Activated CD8-positive, alpha-beta memory T cell treated with anti-CD3 and anti-CD28 coated beads, Interleukin-2, amount 50 U/mL, for 24 hours (primary cell): ENCODE measurements at regions not wholly inside any gene's neighbourhood (a gene's known extent, or its start where the extent isn't known, plus 50 kb on each side); places are given as distances from the start of the nearest gene placed in this dataset.

Experiments used
- DNase-seq: peaks from one replicate; pipeline ENCODE4 v3.0.0-alpha.2; 2020; ENCODE audit errors: extremely low read depth

DNA sequence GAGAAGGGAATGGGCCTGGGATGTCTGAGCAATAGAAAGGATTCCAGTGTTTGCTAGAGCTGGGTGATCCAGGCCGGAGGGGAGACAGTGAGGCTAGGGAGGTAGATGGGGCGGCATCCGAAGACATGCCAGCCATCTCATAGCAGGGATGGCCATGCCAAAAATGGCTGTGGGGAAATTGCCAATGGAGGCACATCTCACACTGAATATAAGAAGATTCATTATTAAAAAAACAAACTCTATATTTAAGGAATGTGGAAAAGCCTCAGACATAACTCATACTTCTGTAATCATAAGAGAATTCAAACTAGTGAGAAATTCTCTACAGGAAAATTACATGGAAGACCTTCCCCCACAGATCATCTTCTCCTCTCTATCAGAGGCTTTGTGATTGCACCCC is 289.2 kb downstream of the FGF9 start:
- no peak for DNase-seq

DNA sequence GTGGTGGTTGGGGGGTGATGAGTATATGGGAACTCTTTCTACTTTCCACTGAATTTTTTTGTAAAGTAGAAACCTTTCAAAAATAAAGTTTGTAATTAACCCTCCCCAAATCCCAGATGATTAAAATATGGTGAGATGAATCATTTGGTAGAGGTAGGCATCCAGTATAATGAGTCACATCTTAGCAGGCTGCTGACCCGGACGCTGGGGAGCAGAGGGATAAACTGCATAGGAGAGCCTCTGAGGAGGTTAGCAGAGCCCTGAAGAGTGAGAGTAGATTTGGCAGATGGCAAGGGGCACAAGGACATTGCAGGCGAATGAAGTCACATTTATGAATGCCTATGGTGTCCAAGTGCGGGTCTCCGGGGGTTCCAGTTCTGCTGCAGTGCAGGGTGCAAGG is 293.8 kb downstream of the FGF9 start:
- DNase-seq = no peak

DNA sequence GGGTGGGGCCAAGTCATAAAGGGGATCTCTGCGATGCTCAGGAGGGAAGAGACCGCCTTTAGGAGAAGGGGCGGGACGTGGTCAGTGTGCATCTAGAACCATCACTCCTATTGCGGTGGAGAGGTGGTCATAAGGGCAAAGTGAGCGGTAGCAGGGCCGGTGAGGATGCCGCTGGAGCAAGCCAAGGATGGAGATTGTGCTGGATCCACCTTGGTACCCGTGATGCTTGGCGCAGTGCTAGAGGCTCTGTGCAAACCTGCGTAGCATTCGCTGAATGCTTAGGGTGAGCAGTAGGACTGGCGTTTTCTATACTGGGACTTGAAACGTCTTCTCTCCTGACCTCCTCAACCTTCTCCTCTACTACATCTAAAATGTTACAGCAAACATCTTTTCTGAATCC is 294.2 kb downstream of the FGF9 start:
- DNase-seq = no peak

DNA sequence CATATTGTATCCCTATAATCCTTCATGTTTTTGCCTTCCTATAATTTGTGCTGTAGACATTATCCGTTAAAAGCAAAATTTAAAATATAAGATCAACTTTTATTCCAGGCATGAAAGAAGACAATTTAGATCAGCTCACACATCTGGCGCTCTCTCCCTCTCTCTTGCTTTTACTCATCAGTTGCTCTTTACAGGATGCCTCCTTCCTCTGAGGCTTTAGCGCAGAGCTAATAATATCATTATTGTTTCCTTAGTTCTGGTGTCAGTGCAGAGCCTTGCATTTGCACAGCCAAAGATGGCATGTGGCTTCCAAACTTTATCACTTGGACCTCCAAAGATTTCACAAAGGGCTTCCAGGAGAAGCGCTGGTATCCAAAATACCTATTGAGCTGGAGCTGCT is 295.1 kb downstream of the FGF9 start:
- no peak for DNase-seq

DNA sequence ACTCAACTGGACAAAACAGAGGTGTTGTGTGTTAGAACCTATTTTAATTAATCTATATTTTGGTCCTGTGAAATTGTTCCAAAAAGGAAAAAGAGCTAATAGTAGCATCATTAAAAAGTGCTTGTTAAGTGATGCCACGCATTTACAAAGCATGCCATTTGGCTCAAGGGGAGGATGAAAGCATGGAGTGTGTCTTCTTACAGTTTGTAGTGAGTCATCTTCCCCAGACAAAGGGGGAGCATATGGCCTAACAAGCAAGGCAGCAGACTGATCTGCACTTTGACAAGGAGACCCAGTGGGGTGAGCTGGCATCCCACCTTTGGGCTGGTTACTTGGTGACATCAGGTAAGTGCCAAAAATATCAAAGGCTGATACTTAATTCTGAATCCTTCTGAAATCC is 297.0 kb downstream of the FGF9 start:
- DNase-seq = no peak

DNA sequence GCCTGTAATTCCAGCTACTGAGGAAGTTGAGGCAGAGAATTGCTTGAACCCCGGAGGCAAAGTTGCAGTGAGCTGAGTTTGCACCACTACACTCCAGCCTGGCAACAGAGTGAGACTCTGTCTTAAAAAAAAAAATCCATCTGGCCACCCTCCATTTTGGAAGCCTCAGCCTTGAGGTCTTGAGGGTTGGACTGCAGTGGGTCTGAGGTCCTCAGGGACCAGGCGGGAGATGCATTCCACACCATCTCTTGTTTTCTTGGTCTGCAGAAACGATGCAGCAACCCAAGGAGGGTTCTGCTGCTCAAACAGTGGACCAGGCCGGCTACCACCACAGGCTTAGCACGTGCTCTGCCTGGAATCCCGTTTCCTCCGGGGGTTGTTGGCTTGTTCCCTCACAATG is 299.3 kb downstream of the FGF9 start:
- no peak for DNase-seq

DNA sequence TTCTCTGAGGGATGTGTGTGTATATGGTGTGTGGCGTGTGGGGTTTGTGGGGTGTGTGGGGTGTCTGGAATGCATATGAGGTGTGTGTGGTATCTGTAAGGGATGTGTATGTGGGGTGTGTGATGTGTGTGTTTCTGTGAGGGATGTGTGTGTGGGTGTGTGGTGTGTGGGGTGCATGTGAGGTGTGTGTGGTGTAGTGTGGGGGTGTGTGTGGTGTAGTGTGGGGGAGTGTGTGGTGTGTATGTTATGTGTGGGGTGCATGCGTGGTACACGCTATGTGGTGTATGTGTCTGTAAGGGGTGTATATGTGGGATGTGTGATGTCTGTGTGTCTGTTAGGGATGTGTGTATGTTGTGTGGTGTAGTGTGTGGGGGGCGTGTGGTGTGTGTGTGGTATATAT is 300.0 kb downstream of the FGF9 start:
- DNase-seq = no peak

DNA sequence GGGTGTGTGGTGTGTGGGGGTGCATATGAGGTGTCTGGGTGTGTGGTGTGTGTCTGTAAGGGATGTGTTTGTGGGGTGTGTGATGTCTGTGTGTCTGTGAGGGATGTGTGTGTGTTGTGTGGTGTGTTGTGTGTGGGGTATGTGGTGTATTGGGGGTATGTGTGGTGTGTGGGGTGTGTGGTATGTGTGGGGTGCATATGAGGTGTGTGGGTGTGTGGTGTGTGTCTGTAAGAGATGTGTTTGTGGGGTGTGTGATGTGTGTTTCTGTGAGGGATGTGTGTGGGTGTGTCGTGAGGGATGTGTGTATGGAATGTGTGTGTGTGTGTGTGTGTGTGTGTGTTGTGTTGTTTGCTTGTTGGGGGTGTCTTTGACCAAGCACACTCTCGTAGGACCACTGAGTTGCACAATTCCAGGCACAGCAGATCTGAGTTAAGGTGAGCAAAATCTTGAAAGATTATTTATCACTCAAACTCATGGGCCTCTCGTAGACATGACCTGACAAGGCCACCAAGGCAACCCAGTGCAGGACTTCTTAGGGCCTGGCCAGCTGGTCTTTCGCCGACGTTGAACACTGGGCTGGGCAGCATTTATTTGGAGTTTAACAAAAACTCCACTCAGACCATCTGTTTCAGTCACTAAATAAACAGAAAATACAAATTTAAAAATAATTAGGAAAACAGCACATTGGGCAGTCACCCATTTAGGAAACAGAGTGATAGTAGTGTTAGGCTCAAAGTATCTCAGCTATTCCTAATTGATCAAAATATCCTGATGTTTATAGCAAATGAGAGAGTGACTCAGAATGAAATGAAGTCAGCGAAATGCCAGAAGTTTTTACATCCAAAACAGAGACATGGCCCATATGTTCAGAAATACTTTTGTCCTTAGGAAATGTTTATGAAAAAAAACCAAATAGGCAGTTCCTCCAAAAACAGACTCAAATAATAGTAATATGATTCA is 301.1 kb downstream of the FGF9 start:
- DNase-seq = no peak

DNA sequence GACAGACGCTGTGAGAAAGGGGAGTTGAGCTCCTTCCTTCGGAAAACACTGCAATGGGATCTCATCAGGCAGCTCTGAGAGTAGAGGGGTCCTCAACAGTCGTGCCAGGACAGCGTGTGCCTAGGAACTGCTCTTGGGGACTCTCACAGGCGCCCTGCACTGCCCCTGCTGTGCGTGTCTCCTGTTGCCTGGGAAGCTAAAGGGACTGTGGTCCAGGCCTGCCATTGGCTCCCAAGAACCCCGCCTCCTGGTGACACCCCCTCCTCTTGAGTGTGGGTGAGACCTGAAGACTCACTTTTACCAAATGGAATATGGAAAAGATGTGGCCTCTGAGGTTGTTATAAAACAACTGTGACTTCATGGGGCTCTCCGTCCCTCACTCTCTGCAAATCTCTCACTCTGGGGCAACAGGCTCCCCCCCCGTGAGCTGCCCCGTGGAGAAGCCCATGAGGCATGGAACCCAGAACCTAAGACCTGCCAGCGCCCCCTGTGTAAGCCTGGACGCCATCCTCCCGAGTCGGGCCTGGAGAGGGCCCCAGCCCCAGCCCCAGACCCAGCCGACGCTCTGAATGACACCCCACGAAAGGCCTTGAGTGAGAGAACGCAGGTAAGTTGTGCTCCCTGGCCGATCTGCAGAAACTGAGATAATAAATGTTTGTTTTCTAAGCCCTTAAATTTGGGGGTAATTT is 302.7 kb downstream of the FGF9 start:
- DNase-seq = no peak

DNA sequence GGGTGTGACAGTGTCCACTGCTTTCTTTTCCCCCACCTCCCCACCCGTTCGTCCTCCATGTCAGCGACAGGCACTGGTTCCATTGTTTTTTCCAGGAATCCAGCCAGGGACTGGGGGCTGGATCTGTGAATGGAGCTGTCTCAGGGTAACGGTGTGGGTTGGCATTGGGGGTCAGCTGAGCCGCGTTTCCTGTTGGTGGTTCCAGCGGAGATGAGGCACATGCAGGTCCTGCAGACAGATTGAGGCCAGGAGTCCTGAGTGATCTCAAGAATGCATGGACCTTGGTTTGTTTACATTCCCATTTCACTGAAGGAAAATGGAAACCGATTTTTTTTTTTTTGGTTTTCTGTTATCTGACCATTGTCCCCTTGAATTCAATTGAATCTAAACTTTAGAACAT is 303.9 kb downstream of the FGF9 start:
- no peak for DNase-seq

DNA sequence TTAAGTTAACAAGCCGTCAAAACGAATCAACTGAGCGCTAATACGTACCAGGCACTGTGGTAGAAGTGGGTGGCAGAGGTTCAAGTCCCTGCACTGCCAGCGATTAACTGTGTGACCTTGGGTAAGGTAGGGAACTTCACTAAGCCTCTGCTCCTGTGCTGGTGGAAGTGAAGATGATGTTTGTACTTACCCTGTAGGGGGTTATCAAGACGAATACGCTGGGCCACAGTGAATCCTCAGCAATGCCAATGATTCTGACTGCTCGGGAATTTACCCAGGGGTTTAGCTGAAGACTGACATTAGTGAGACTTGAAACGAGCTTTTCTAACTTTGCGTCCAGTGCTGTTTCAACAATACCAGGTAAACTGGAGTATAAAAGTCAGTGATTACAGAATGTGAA is 305.3 kb downstream of the FGF9 start:
- no peak for DNase-seq

DNA sequence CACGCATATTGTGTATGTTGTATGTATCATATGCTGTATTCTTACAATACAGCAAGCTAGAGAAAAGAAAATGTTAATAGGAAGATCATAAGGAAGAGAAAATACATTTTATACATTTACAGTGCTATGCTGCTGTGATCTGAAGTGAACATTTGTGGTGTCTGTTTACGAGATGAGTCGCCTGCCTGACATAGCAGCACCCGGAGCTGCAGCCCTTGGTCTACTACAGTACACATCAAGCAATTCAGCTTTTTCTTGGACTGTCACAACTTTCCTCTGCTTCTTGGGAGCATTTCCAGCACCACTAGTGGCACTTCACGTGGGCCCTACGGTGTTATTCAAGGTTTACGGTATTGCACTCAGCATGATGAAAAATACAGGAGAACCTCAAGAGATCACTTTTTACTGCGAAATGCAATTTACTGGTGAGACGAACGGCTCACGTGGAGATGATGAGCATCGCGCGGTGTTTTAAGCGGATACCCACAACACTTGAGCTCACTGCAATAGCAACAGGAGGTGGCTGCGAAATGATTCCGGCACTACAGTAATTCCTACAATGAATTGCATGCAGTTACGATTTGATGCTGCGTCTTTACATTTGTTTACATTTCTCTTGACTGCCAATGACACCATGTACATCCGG is 308.4 kb downstream of the FGF9 start:
- no peak for DNase-seq

DNA sequence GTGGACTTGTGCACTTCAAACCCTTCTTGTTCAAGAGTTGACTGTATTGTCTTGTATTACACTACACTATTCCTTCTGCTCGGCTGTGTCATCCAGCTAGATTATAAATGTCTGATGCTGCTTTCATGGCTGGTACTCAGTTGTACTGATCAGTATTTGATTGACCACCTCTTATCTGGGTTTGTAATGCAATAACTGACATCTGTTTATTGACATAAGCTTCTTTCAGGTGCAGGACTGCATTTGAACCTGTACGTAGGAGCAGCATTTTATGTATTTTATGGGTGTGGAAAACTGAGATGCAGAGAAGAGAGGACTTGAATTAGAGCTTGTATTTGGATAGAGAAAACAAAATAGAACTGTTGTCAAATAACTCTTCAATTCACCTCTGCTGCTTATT is 309.2 kb downstream of the FGF9 start:
- no peak for DNase-seq

DNA sequence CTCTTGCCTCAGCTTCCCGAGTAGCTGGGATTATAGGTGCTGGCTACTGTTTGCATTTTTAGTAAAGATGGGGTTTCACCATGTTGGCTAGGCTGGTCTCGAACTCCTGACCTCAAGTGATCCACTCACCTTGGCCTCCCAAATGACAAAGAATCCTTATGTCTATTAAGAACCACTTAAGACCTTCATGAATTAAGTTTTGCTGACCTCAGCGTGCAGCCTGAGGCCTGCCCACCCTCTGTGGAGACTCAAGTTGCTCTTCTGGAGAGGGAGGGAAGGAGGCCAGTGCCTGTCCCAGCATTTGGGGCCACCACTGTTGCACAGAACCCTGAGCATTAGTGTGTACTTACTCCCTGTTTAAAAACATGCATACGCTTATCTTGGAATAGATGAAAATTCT is 313.3 kb downstream of the FGF9 start:
- DNase-seq = no peak

DNA sequence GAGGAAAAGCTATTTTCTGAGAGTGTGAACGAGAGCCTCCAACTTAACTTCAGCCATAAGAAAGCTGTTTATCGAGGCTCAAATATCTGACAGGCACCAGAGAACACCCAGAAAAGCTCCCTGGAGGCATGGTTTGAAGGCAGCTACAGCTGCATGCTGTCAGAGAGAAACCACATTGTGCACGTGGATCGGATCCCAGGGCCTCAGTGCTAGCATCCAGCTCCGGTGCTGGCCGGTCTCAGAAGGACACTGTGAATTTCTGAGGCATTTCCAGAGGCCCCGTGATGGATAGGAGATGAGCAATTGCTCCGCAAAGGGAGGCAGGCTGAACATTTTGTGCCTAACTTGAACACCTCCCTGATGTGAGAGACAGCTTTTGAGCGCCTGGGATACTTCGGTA is 315.7 kb downstream of the FGF9 start:
- no peak for DNase-seq

DNA sequence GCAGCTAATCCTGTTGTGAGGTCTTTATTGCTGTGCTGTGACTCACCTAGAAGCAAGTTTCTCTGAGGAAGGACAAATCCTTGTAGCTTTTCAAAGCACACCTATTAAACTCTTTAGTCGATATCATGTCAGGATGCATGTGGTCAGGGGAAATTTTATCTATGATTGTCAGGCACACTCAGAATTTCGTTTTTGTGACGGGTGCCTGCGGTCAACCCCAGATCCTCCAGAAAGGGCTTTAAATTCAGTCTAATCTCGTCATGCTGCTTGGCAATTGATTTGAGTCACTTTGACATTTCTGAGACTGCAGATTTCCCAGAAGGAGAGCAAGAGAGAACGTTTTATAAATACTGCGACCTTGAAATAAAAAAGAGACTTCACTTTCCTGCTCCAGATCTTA is 316.9 kb downstream of the FGF9 start:
- DNase-seq = no peak

DNA sequence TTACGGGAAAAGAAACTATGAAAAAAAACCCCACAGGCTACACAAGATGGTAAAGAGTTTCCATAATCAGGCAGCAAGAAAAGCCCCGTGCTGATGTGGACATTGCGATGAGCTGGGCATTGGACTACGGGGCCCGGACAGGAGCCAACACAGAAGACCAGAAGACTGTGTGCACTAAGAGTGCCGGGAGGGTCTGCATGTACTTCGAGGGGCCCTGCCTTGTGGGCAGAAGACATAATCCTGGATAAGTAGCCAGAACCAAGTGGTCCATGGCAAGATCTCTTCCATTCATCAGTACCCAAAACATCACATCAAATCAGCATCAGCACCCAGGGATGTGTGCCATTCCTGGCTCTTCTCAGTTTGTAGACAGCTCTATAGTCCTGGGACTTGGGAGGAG is 317.8 kb downstream of the FGF9 start:
- DNase-seq = no peak

DNA sequence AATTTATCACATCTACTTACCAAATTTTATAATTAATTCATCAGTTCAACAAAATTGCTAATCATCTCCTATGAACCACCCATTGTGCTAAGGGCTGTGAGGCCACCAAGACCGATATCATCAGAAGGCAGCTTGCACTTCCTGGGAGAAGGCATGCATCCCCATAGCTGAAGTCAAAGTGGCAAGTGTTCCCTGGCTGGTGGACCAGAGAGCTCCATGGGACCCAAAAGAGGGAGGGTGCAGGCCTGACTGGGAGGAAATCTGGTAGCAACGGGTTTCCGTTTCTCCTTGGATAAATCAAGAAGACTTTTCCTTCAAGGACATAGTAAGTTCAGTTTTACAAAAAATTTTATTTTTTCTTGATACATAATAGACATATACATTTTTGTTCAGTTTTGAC is 325.2 kb downstream of the FGF9 start:
- no peak for DNase-seq

DNA sequence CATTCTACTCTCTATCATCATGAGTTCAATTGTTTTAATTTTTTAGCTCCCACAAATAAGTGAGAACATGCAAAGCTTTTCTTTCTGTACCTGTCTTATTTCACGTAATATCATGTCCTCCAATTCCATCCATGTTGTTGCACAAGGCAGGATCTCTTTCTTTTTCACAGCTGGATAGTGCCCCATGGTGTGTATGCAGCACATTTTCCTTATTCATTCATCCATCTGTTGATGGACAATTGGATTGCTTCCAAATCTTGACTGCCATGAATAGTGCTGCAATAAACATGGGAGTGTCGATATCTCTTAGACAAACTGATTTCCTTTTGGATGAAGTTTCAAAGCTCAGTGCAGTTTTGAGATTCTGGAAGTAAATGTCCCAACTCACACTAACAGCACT is 326.9 kb downstream of the FGF9 start:
- no peak for DNase-seq

DNA sequence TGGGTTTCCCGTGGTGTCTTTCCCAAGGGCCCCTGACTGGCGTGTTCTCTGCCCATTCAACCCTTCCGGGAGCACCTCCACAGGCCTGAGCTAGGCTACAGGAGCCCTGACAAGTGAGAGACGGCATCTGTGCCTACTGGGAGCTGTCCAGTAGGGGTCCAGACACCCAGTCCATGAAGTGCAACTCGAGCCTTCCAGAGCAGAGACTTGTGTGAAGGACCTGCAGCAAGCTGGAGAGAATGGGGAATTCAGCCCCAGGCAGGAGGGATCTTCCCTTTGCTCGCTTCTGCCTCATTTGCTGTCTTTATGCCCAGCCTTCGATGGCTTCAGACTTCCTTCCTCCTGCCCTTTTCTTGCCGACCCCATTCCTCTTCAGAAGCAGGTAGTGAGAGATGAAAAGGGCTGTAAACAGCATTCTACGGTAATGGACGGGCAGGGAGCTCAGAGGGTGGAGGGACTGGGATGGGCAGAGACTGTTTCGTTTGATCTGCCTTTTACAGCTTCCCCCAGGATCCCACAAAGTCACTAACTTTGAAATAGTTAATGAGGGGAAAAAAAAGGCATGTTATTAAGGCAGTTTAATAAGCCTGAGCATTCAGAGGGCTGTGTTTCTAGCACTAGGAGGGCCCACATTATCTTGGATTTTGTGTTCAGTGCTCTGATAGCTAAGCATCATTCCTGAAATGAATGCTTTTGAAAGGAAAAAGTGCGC is 327.6 kb downstream of the FGF9 start:
- no peak for DNase-seq

DNA sequence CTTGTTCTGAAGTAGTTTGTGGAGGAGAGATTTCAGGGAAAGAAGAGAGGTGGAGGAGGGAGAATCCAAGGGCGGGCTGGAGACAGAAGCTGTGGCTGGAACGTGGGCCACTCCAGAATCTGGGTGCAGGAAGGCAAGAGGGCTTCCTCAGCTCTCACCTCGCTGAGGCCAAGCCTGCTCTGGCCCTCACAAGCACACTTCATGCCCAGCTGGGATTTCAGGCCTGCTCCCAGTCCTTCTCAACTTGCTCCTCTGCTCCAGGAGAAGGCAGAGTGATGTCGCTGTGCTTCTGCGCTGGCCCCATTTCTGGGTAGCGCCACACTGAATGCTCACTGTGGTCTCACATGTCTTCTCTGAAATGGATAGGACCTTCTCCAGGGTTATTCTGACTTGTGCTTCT is 328.8 kb downstream of the FGF9 start:
- DNase-seq = no peak

DNA sequence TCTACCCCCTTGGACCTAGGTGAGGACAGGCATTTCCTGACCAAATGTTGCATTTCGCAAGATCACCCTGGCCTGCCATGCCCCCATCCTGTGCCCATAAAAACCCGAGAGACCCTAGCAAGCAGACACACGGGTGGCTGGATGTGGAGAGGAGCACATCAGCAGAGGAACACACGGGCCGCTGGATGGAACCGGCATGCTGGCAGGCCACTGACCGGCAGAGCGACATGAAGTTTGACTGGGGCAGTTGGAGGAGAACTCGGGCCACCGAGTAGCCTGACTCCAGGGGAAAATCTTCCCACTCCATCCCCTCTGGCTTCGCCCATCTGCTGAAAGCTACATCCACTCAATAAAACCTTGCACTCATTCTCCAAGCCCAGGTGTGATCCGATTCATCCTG is 329.3 kb downstream of the FGF9 start:
- DNase-seq = no peak
